ENCODE measurements at regions not wholly inside any gene's neighbourhood (a gene's known extent, or its start where the extent isn't known, plus 50 kb on each side); places are given as distances from the start of the nearest gene placed in this dataset.
"Not testable (repeated sequence)": the region's sequence is repeated elsewhere in the genome, so short reads cannot be mapped to it uniquely, and the experiment has no call there.

DNA sequence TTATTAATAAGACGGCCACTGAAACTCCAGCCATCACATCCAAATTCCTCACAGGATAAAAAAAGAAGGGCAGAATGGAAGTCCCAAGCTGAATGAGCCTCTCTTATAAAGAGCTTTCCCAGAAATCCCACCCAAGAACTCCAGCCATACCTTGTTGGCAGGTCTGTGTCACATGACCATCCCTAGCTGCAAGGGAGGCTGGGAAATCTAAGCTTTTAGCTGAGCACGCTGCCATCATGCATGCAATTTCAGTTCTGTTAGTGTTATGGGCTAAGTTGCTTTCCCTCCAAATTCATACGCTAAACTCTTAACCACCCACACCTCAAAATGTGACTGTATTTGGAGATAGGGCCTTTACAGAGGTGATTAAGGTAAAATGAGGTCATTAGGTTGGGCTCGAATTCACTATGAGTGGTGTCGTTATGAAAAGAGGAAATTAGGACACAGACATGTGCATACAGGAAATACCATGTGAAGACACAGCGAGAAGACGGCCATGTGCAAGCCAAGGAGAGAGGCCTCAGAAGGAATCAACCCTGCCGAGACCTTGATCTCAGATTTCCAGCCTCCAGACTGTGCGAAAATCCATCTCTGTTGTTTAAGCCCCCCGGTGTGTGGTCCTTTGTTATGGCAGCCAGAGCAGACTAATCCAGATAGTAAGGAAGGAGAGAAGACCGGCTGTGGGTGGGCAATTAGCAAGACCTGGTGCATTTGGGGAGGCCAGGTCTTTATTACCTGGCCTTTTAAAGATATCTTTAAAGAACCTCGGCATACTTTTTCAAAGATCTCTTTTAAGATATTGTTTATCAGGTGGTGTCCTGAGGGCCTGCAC lies 317.6 kb downstream of the BCOR start:
- DNase-seq: no peak

DNA sequence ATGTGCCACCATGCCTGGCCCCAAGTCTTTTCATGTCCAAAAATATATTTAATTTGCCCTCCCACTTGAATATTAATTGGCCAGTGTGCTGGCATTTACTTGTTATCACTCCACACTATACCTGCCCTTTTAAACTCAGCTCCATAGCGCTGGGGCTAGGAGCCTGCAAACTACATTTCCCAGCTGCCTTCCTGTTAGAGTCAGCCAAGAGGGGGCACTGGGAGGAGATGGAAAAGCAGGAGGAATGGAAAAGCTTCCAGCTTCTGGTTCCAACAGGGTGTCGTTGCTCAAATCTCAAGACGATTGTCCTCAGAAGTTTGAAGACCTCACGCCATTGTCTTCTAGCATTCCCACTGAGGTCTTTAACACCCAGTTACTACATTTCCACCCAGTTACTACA lies 315.5 kb downstream of the BCOR start:
- no peak for DNase-seq

DNA sequence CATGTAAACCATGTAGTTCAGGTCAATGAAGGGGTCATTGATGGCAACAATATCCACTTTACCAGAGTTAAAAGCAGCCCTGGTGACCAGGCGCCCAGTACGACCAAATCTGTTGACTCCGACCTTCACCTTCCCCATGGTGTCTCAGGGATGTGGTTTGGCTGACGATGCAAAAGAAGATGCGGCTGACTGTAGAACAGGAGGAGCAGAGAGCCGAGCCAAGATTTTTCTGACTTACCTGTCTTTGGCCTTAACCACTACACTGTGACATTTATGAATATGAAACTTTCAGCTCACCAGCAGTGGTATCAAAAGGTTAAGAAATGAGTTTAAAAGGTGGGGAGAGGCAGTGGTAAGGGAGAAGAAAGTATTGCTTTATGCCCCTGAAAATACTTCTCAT lies 309.8 kb downstream of the BCOR start:
- no peak for DNase-seq

DNA sequence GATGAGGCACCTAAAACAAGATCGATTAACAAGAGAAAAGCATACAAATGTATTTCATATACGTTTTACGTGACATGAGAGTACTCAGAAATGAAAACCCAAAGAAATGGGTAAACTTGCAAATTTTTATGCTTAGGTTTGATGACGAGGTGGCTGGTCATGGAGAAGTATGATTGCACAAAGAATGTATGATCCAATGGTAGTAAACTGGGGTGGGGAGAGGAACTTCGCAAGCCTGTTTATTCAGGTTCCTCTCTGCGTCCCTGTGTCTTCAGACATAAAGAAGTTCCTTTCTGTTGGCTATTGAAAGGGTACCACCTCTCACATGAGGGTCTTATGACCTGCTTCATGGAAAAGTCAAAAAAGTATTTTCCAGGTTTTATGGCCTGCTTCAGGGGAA lies 309.2 kb downstream of the BCOR start:
- no peak for DNase-seq

DNA sequence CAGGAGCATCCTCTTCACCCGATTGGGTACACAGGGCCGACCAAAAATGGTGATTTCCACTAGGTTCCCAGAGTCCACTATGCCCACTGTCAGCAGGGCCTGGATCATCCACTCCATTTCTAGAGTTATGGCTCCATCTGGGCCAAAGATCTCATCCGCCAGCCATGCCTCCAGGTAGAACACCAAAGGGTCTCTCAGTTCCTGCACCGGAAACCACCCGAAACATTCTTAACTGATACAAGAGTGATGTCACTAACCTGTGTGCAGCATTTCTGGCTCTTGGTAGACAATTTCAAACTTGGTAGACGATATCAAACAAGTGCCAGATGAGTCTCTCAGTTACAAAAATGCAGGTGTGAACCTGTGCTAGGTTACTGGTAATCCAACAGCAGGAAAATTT lies 306.1 kb downstream of the BCOR start:
- peak in 1 of 6 experiments; percentile 1 for DNase-seq

DNA sequence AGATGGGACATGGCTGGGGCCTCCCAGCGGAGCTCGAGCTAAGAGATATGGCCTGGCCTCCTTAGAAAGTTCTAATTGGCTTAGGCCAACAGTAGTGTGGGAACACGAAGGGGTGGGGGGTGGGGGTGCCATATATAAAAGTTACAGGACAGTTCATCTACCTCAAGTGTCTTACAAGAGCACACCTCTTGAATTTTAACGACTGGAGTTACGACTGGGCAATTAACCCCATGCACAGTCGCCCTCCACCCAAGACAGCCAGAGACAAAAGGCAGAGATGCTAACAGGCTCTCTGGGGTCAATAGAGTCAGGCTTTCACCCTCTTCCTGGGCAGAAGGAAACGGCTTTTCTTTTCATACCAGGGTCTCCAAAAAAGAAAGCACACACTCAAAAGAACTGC lies 302.2 kb downstream of the BCOR start:
- DNase-seq: no peak

DNA sequence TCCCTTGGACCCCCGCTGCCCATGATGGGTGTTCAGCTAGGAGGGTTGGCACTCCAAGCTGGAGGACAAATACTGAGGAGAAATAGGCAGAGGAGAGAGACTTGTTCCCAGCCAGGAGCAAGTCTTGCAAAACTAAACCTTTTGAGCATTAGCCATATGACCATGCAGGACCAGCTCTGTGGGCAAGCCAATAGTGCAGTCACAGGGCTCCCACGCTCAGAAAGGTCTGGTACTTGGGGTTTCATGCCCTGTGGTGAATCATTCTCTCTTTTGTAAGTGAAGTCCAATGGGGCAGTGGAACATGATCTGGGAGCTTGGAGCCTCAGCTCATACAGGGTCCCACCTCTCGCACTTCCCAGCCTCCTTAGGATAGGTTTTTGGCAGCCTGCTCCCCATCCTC lies 300.9 kb downstream of the BCOR start:
- no peak for DNase-seq

DNA sequence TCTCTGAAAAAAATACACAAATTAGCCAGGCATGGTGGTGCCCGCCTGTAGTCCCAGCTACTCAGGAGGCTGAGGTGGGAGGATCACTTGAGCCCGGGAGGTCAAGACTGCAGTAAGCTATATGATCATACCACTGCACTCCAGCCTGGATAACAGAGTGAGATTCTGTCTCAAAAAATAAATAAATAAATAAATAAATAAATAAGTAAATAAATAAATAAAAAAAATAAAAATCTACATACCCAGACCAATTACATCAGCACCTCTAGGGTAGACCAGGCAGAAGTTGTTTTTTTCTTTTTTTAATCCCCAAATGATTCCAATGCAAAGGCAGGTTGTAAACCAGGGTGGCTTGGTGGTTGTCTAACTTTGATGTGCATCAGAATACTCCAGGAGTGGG lies 299.3 kb downstream of the BCOR start:
- DNase-seq: not testable (repeated sequence)

DNA sequence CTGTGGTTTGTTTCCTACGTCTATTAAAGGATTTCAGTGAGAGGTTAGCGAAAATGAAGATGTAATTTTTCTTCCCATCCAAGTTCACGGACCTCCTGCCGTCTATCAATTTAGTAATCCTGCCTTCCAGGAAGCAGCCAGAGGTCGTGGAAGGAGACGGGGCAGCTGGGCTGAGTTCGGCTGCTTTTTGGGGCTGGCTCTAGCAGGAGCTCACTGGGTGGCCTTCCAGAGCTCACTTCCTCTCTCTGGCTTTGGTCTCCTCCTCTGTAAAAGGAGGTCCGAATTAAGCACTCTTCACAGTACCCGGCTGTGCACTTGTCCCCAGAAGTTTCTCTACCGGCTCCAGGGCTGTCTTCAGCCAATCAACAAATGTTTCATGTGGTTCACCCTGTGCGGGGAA lies 295.4 kb downstream of the BCOR start:
- DNase-seq: no peak

DNA sequence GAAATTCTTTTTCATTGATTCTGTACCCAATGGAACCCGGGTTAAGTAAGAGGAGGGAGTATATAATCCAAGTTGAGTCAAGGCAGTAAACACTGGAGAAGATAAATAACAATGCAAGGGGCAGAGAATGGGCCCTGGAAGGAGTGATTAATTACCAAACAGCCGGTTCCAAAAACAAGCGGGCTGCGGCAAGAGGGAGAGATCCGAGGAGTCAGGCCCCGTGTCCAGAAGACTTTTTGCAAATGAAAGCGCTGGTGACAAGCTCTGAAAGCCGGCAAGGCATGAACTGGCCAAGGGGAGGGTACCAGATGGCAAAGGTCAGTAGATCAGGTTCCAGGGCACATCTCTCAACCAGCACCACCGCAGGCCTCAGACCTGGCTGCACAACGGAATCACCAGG lies 294.9 kb downstream of the BCOR start:
- DNase-seq: no peak

DNA sequence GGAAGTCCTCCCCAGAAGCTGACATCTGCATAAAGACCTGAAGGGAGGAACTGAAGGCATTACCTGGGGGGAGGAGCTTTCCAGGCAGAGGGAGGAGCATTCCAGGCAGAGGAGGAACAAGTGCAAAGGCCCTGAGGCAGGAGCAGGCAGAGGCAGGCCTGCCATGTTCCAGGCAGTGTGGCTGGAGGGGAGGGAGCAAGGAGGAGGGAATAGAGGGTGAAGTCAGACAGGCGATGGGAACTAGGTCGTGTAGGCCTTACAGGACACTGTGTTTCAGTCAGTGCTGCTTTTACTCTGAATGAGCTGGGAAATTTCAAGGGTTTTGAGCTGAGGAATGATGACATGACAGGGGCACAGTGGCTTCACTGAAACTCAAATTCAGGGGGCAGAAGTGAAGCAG lies 292.7 kb downstream of the BCOR start:
- DNase-seq: no peak

DNA sequence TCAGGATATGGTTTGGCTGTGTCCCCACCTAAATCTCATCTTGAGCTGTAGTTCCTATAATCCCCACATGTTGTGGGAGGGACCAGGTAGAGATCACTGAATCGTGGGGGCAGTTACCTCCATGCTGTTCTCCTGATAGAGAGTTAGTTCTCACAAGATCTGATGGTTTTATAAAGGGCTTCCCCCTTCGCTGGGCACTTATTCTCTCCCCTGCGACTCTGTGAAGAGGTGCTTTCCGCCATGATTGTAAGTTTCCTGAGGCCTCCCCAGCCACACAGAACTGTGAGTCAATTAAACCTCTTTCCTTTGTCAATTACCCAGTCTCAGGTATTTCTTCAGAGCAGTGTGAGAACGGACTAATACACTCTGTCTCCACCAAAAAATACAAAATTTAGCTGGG lies 291.9 kb downstream of the BCOR start:
- DNase-seq: no peak

DNA sequence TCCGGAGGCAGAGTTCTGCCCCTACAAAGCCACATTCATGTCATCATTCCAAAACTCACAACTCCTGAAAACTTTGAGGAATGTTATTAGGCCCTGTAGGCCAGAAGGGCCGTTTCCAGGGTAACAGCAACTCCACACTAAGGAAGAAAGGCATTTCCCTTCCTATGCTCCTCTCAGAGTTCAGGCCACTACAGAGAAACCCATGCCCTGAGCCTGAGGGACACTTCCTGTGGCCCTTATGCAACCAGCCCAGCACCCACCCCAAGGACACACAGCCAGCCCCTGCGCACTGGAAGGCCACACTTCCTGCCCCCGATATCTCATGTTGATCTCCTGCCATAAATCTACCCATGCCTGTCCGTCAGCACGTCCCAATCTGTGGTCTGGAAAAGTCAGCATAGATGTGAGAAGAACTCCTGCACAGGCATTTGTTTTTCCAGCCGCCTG lies 289.3 kb downstream of the BCOR start:
- no peak for DNase-seq

DNA sequence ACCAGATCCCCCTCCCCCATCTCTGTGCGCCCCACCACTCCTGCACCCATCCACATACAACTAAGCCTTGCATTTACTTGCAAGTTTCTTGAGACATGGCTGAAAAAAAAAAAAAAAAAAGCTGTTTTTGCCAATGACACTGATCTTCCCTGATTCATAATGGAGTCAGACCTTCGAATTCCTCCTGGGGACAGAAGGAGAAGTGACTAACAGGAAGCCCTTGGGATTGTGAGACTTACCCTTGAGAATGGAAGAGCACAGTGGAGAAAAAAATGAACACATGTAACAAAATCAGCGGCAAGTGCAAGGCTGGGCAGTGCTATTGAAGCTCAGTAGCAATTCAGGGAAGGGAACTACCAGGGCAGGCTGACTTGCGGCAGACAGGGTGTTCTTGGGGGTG lies 288.4 kb downstream of the BCOR start:
- DNase-seq: no peak

DNA sequence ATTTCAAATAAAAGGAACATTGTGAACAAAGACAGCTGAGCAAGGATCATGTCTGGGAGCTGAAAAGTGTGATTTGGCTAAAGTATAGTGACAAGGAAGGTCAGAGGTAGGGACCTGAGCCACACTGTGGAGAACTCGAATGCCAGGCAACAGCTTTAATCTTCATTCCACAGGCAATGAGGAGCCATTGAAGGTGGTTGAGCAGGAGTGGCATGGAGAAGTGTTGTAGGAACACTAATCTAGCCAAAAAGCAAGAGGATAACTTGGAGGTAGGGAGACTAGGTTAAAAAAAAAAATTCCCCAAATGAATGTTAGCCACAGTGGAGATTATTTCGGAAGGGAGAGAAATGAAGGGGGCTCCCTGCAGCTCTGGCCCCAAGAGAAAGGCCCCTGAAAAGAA lies 286.9 kb downstream of the BCOR start:
- no peak for DNase-seq

DNA sequence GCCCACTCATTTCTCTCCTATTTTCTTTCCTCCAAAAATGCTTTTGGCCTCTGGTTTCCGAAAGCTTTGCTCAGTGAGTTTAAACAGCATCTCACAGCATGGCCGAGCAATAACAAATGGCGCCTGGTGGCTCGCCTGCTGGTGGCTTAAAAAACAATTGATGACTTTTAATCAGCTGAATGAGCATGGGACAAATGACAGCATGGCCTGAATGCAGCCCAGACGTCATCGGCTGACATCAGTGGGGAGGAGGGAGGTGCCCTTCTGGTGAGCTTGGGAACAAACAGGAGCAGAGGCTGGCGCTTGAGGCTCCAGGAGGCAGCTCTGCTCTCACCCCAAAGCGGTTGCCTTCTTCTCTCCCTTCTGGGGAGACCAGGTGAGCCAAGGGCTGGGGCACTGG lies 286.4 kb downstream of the BCOR start:
- DNase-seq: no peak

DNA sequence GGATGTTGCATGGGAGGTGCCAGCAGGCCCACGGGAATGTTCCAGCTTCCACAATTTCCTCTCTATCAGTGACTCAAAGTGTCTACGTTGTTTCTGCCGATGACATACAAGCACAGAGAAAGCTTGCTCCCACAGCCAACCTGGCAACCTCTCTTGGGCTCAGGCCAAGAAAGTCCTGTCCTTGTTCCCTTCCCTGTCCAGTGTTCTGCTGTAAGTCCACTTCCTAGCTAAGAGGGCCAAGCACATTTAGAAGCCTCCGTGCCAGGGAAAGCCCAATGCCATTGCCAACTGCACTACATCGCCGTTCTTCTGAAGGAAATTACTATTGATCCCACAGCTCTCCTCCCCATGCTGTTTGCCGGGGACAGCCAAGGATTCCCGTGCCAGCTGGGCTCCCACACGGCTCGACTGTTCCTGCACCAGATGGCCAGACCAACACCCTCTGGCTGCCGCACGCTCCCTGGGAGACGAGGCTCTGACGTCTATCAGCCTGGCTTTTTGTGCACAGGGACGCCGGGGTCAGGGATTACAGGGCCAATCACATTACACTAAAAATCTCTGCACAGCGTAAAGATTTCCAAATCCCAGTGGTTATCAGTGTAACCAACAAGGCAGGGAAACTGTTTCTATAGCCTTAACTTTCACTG lies 284.0 kb downstream of the BCOR start:
- no peak for DNase-seq

DNA sequence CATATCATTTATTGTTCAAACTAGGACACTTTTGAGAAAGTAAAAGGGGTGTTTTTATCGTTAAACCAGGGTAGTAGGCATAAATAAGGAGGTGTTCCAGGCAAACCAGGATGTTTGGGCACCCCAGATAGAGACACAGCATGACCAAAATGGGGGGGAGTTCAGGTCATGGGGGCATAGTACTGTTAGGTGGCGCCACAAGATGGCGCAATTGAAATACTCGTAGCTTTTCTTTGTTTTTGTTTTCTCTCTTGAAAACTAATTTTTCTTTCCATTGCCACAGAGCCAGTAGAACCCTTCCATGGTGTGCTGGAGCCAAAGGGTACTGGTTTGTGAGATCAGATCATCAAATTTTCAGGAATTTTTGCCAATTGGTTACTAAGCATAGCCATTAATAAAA lies 283.4 kb downstream of the BCOR start:
- DNase-seq: peak in 4 of 6 experiments; percentile 8 to 40 (median 16)

DNA sequence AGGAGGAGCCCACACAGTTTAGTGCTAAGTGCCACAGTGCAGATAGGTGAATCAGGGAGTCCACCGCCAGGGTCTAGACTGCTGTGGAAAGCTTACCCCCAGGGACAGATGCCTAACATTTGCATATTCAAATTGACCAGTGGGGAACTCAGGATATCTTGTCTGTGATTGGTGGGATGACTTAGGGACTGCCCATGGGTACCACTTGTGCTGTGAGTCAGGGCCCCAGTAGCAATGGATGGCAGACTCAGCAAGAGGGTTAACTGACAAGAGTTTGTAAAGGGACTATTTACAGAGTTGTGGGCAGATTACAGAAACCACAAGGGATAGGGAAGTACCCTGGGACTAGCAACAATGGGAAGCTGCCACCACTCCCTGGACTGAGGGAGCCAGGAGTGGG lies 282.1 kb downstream of the BCOR start:
- DNase-seq: no peak

DNA sequence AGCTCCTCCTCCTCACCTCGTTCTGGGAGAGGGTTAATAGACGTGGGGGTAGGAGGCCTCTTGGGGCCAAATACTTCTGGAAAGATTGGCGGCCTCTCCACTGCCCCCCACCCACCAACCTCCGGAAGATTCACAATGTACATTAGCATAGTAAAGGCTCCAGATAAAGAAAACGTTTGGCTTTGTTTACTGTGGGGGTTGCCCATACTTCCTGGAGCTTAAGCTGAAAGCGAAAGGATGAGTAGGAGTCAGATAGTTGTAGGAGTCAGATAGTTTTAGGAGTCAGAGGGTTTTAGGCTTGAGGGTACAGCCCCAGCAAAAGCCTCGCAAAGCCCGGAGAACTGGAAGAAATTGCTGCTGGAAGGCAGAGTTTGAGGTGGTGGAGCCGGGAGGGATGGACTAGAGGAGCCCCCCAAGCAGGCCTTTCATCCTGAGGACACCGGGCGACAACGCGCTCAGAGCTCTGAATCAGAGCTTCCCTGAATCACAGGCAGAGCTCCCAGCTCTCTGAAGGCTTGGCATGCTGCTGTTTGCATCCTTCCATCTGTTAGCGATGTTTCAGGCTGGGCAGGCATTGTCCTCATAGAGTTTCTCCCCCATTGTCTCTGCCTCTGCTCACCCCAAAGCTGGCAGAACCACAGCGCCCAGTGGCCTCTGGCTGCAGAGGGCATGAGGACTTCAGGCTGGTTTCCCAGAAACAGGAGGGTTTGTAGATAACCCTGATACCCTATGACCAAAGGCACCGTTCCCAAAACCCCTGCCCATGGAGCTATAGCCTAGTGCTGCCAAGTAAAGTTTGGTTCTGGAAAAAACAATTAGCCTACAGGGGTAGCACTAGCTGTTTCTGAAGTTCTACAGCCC lies 280.7 kb downstream of the BCOR start:
- no peak for DNase-seq

DNA sequence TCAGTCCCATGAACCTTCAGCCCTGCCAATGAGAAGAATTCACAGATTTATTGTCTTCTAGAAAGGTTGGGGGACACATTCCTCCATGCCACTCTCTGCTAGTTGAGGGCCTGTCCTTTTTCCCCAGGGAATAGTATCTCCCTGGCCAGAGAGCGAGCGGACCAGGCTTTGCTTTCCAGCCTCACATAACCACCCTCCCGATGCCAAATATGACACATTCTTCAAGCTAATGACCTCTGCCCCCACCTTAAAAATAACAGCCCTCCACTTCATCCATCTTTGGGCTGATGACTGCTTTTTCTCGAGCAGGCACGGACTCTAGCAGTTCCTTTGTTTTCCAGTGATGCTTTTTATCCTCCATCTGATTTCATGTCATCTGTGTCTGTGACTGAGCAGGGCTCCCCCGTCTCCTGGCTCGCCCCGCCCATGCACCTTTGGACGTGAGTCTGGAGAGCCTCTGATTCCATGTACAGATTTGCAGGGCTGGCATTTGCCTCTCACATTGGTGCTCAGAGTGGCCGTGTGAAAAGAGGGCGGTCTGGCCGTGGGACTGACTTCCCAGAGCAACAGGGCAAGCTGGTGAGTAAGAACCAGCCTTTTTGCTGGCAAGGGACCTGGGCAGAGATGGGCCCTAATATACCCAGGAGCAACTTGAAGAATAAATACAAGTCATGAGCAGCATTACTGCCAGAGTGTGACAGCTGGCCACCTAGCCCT lies 279.8 kb downstream of the BCOR start:
- no peak for DNase-seq

DNA sequence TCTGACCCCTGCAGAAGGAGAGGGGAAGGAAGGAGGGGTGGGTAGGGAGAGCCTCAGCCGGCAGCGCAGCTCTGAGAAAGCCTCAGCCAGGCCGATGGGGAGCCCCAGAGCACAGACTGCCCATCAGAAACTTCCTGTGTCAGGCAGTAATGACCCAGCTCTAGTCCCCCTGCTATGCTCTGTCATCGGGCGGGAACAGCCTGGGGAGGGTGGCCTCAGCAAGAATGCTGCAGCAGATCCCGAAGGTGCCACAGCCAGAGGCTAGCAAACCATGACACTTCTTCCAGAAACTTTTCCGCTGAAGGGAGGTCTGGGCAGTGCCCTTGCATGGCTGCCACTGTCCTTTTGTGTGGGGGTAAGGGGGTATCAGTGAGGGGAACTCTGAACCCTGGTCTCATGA lies 279.0 kb downstream of the BCOR start:
- no peak for DNase-seq

Data from stimulated activated naive CD4-positive, alpha-beta T cell (primary cell).